ENCODE measurements at regions not wholly inside any gene's neighbourhood (a gene's known extent, or its start where the extent isn't known, plus 50 kb on each side); places are given as distances from the start of the nearest gene placed in this dataset.

GRCh38 chr2:18803141-18803939 is 214.0 kb upstream of the NT5C1B start:
- Histone ChIP-seq H3K4me3 (ENCODE audit: insufficient read depth, low read depth, low read length) (no peak overlapping the region), H3K56ac (ENCODE audit: extremely low read depth, insufficient read depth, low read length) (no peak overlapping the region), H2BK20ac (ENCODE audit: low read depth, low read length) (no peak overlapping the region), H3K4ac (ENCODE audit: low read depth, low read length) (no peak overlapping the region), H4K20me1 (ENCODE audit: insufficient read depth, low read length) (no peaks in the 10 kb centered on the region), H2AK9ac (replicated peaks; ENCODE audit: low read depth, low read length, poor library complexity) (no peak overlapping the region), H3K27me3 (ENCODE audit: control insufficient read depth, insufficient read depth, low read length) (no peaks in the 10 kb centered on the region), H3K9me1 (ENCODE audit: insufficient read depth, low read length) (no peaks in the 10 kb centered on the region), H3K4me2 (ENCODE audit: low read depth, low read length) (no peak overlapping the region), H3K27ac (ENCODE audit: insufficient read depth, low read length) (no peak overlapping the region), H2BK15ac (ENCODE audit: low read depth, low read length) (no peak overlapping the region), H2AFZ (replicated peaks; ENCODE audit: low read length, poor library complexity) (no peak overlapping the region), H4K91ac (ENCODE audit: insufficient read depth, low read depth, low read length) (no peak overlapping the region), H2AK5ac (ENCODE audit: low read depth, low read length) (no peak overlapping the region), H4K8ac (ENCODE audit: low read depth in 2 of 2, low read length in 2 of 2) (no peak overlapping the region), H2BK5ac (ENCODE audit: low read depth, low read length, poor library complexity, severe bottlenecking) (no peak overlapping the region), H3K79me1 (ENCODE audit: low read depth in 1 of 2, low read length in 2 of 2) (no peaks in the 10 kb centered on the region), H2BK120ac (ENCODE audit: low read depth, low read length) (no peak overlapping the region), H3K4me1 (ENCODE audit: control insufficient read depth, insufficient read depth, low read length) (no peaks in the 10 kb centered on the region), H3K23ac (ENCODE audit: low read depth, low read length) (no peak overlapping the region), H3K14ac (replicated peaks; ENCODE audit: low read depth, low read length) (no peak overlapping the region), H4K5ac (ENCODE audit: low read depth, low read length) (no peak overlapping the region), H3K9ac (ENCODE audit: low read depth, low read length) (no peak overlapping the region), H3K36me3 (ENCODE audit: control insufficient read depth, insufficient read depth, low read length) (no peaks in the 10 kb centered on the region), H3K18ac (ENCODE audit: low read depth, low read length) (no peak overlapping the region), H3K9me3 (ENCODE audit: control insufficient read depth, insufficient read depth, low read length) (no peaks in the 10 kb centered on the region)
- dilution Hi-C loops (cut with HindIII; ENCODE audit: low sequenced_read_pairs, unreplicated experiment) (no loop called here), in situ Hi-C loops (cut with MboI; ENCODE audit: low sequenced_read_pairs) (no loop called here), intact Hi-C loops (cut with micrococcal nuclease) (no loop called here)
- POLR2A ChIA-PET (ENCODE audit: unreplicated experiment): no interaction called here
- no peak for DNase-seq
- CTCF ChIA-PET: no interaction called here
- no peak for ATAC-seq (ENCODE audit: low read depth)
- 83% methylated on average over 1 of the region's 2 CpGs; no CpG with 5 or more reads in 1 of the 2 experiments for WGBS, 2 experiments (ENCODE audit: extremely low coverage in 2 of 2, insufficient read length in 1 of 2)
- no TSS peak for BruUV-seq (replicated peaks)
- TF ChIP-seq RCOR1 (IDR thresholded peaks at IDR 0.05; ENCODE audit: insufficient replicate concordance, low read length) (no peak), MAZ (IDR thresholded peaks at IDR 0.05; ENCODE audit: borderline replicate concordance, low read depth, low read length) (no peak), CHD1 (IDR thresholded peaks at IDR 0.05; ENCODE audit: low read depth, low read length) (no peak), ELK1 (IDR thresholded peaks at IDR 0.05; ENCODE audit: borderline replicate concordance, low read depth, low read length) (no peak), RFX5 (IDR thresholded peaks at IDR 0.05; ENCODE audit: low read depth, low read length) (no peak)

All from IMR-90 (cell line).